ENCODE measurements at regions not wholly inside any gene's neighbourhood (a gene's known extent, or its start where the extent isn't known, plus 50 kb on each side); places are given as distances from the start of the nearest gene placed in this dataset.

- Histone ChIP-seq H3K9ac (ENCODE audit: low read length) (no peak overlapping the region), H3K14ac (ENCODE audit: low read length in 2 of 2) (no peak overlapping the region), H2AFZ (ENCODE audit: low read depth, low read length) (no peak overlapping the region), H3K18ac (ENCODE audit: low read depth in 1 of 2, low read length in 2 of 2) (no peak overlapping the region), H2BK12ac (ENCODE audit: low read length in 2 of 2) (no peak overlapping the region), H3K27me3 (ENCODE audit: control insufficient read depth in 1 of 2, insufficient read depth in 1 of 2, low read length in 2 of 2) (no peaks in the 10 kb centered on the region), H2AK5ac (ENCODE audit: low read length, severe bottlenecking) (no peak overlapping the region), H3K4me2 (ENCODE audit: low read length, poor library complexity, severe bottlenecking) (no peak overlapping the region), H4K91ac (ENCODE audit: low read length) (no peak overlapping the region), H4K8ac (ENCODE audit: low read length) (no peak overlapping the region), H3K4me1 (ENCODE audit: control insufficient read depth, insufficient read depth, low read depth, low read length) (no peaks in the 10 kb centered on the region), H3K36me3 (ENCODE audit: control insufficient read depth in 1 of 2, insufficient read depth in 2 of 2, low read depth in 1 of 2, low read length in 2 of 2) (no peaks in the 10 kb centered on the region), H3K27ac (ENCODE audit: low read length, poor library complexity, severe bottlenecking) (no peak overlapping the region), H3K4me3 (ENCODE audit: insufficient read depth in 1 of 2, low read depth in 1 of 2, low read length in 2 of 2) (no peak overlapping the region), H3K23ac (ENCODE audit: low read length in 2 of 2) (no peak overlapping the region), H2BK120ac (ENCODE audit: low read depth, low read length) (no peak overlapping the region), H2BK5ac (ENCODE audit: low read depth, low read length, poor library complexity, severe bottlenecking) (no peak overlapping the region), H3K9me3 (ENCODE audit: control insufficient read depth, low read length) (peaks cover 8% of the 10 kb centered on the region), H3K4ac (ENCODE audit: low read depth in 1 of 2, low read length in 2 of 2) (no peak overlapping the region), H3K79me1 (replicated peaks; ENCODE audit: low read length, poor library complexity, severe bottlenecking) (no peaks in the 10 kb centered on the region), H2BK15ac (ENCODE audit: low read depth, poor library complexity, severe bottlenecking) (no peak overlapping the region)
- no peak for DNase-seq
- 45% methylated on average over 4 of the region's 6 CpGs for WGBS
Observed at GRCh38 chr18:71899183-71899582, 645.0 kb downstream of the CBLN2 start.

GRCh38 chr18:71887509-71887908 lies 656.6 kb downstream of the CBLN2 start:
- H3K4me1 ChIP-seq (ENCODE audit: control insufficient read depth, insufficient read depth, low read depth, low read length), result no peaks in the 10 kb centered on the region
- no peak overlapping the region for H4K8ac ChIP-seq (ENCODE audit: low read length)
- no CpG with 5 or more reads among the region's 1 CpG for WGBS
- no peak overlapping the region for H3K4me2 ChIP-seq (ENCODE audit: low read length, poor library complexity, severe bottlenecking)
- H4K91ac ChIP-seq (ENCODE audit: low read length), result no peak overlapping the region
- no peaks in the 10 kb centered on the region for H3K27me3 ChIP-seq (ENCODE audit: control insufficient read depth in 1 of 2, insufficient read depth in 1 of 2, low read length in 2 of 2)
- H2AFZ ChIP-seq (ENCODE audit: low read depth, low read length), result no peak overlapping the region
- DNase-seq, result no peak
- no peak overlapping the region for H3K23ac ChIP-seq (ENCODE audit: low read length in 2 of 2)
- H3K4me3 ChIP-seq (ENCODE audit: insufficient read depth in 1 of 2, low read depth in 1 of 2, low read length in 2 of 2), result no peak overlapping the region
- no peak overlapping the region for H3K9ac ChIP-seq (ENCODE audit: low read length)
- H3K79me1 ChIP-seq (replicated peaks; ENCODE audit: low read length, poor library complexity, severe bottlenecking), result no peaks in the 10 kb centered on the region
- H3K4ac ChIP-seq (ENCODE audit: low read depth in 1 of 2, low read length in 2 of 2), result no peak overlapping the region
- no peak overlapping the region for H3K27ac ChIP-seq (ENCODE audit: low read length, poor library complexity, severe bottlenecking)
- H3K9me3 ChIP-seq (ENCODE audit: control insufficient read depth, low read length), result peaks cover 6% of the 10 kb centered on the region
- no peaks in the 10 kb centered on the region for H3K36me3 ChIP-seq (ENCODE audit: control insufficient read depth in 1 of 2, insufficient read depth in 2 of 2, low read depth in 1 of 2, low read length in 2 of 2)
- no peak overlapping the region for H2AK5ac ChIP-seq (ENCODE audit: low read length, severe bottlenecking)
- H3K18ac ChIP-seq (ENCODE audit: low read depth in 1 of 2, low read length in 2 of 2), result no peak overlapping the region
- H2BK120ac ChIP-seq (ENCODE audit: low read depth, low read length), result no peak overlapping the region
- H2BK5ac ChIP-seq (ENCODE audit: low read depth, low read length, poor library complexity, severe bottlenecking), result no peak overlapping the region
- no peak overlapping the region for H3K14ac ChIP-seq (ENCODE audit: low read length in 2 of 2)
- H2BK15ac ChIP-seq (ENCODE audit: low read depth, poor library complexity, severe bottlenecking), result no peak overlapping the region
- no peak overlapping the region for H2BK12ac ChIP-seq (ENCODE audit: low read length in 2 of 2)

- Histone ChIP-seq H3K18ac (ENCODE audit: low read depth in 1 of 2, low read length in 2 of 2) (no peak overlapping the region), H3K27me3 (ENCODE audit: control insufficient read depth in 1 of 2, insufficient read depth in 1 of 2, low read length in 2 of 2) (no peaks in the 10 kb centered on the region), H4K91ac (ENCODE audit: low read length) (no peak overlapping the region), H3K23ac (ENCODE audit: low read length in 2 of 2) (no peak overlapping the region), H3K79me1 (replicated peaks; ENCODE audit: low read length, poor library complexity, severe bottlenecking) (no peaks in the 10 kb centered on the region), H3K36me3 (ENCODE audit: control insufficient read depth in 1 of 2, insufficient read depth in 2 of 2, low read depth in 1 of 2, low read length in 2 of 2) (no peaks in the 10 kb centered on the region), H2AK5ac (ENCODE audit: low read length, severe bottlenecking) (no peak overlapping the region), H2AFZ (ENCODE audit: low read depth, low read length) (no peak overlapping the region), H3K9me3 (ENCODE audit: control insufficient read depth, low read length) (no peaks in the 10 kb centered on the region), H3K4me2 (ENCODE audit: low read length, poor library complexity, severe bottlenecking) (no peak overlapping the region), H2BK15ac (ENCODE audit: low read depth, poor library complexity, severe bottlenecking) (no peak overlapping the region), H3K14ac (ENCODE audit: low read length in 2 of 2) (no peak overlapping the region), H2BK12ac (ENCODE audit: low read length in 2 of 2) (no peak overlapping the region), H3K4me1 (ENCODE audit: control insufficient read depth, insufficient read depth, low read depth, low read length) (no peaks in the 10 kb centered on the region), H2BK5ac (ENCODE audit: low read depth, low read length, poor library complexity, severe bottlenecking) (no peak overlapping the region), H3K4ac (ENCODE audit: low read depth in 1 of 2, low read length in 2 of 2) (no peak overlapping the region), H2BK120ac (ENCODE audit: low read depth, low read length) (no peak overlapping the region), H3K27ac (ENCODE audit: low read length, poor library complexity, severe bottlenecking) (no peak overlapping the region), H3K9ac (ENCODE audit: low read length) (no peak overlapping the region), H4K8ac (ENCODE audit: low read length) (no peak overlapping the region), H3K4me3 (ENCODE audit: insufficient read depth in 1 of 2, low read depth in 1 of 2, low read length in 2 of 2) (no peak overlapping the region)
- 62% methylated on average over 2 of the region's 4 CpGs for WGBS
- no peak for DNase-seq
Observed at GRCh38 chr18:71878226-71878625, 665.9 kb downstream of the CBLN2 start.

- DNase-seq, result no peak
- H4K8ac ChIP-seq (ENCODE audit: low read length), result no peak overlapping the region
- H3K9me3 ChIP-seq (ENCODE audit: control insufficient read depth, low read length), result peaks cover 5% of the 10 kb centered on the region
- H2BK12ac ChIP-seq (ENCODE audit: low read length in 2 of 2), result no peak overlapping the region
- no peak overlapping the region for H3K9ac ChIP-seq (ENCODE audit: low read length)
- H3K27me3 ChIP-seq (ENCODE audit: control insufficient read depth in 1 of 2, insufficient read depth in 1 of 2, low read length in 2 of 2), result no peaks in the 10 kb centered on the region
- H3K14ac ChIP-seq (ENCODE audit: low read length in 2 of 2), result no peak overlapping the region
- H2AK5ac ChIP-seq (ENCODE audit: low read length, severe bottlenecking), result no peak overlapping the region
- H3K23ac ChIP-seq (ENCODE audit: low read length in 2 of 2), result no peak overlapping the region
- H3K27ac ChIP-seq (ENCODE audit: low read length, poor library complexity, severe bottlenecking), result no peak overlapping the region
- no peak overlapping the region for H2AFZ ChIP-seq (ENCODE audit: low read depth, low read length)
- no peak overlapping the region for H4K91ac ChIP-seq (ENCODE audit: low read length)
- H2BK15ac ChIP-seq (ENCODE audit: low read depth, poor library complexity, severe bottlenecking), result no peak overlapping the region
- H3K18ac ChIP-seq (ENCODE audit: low read depth in 1 of 2, low read length in 2 of 2), result no peak overlapping the region
- H3K4me2 ChIP-seq (ENCODE audit: low read length, poor library complexity, severe bottlenecking), result no peak overlapping the region
- no peak overlapping the region for H3K4ac ChIP-seq (ENCODE audit: low read depth in 1 of 2, low read length in 2 of 2)
- 88% methylated on average over 3 of the region's 4 CpGs for WGBS
- H2BK120ac ChIP-seq (ENCODE audit: low read depth, low read length), result no peak overlapping the region
- no peaks in the 10 kb centered on the region for H3K79me1 ChIP-seq (replicated peaks; ENCODE audit: low read length, poor library complexity, severe bottlenecking)
- H2BK5ac ChIP-seq (ENCODE audit: low read depth, low read length, poor library complexity, severe bottlenecking), result no peak overlapping the region
- no peaks in the 10 kb centered on the region for H3K4me1 ChIP-seq (ENCODE audit: control insufficient read depth, insufficient read depth, low read depth, low read length)
- H3K36me3 ChIP-seq (ENCODE audit: control insufficient read depth in 1 of 2, insufficient read depth in 2 of 2, low read depth in 1 of 2, low read length in 2 of 2), result no peaks in the 10 kb centered on the region
- no peak overlapping the region for H3K4me3 ChIP-seq (ENCODE audit: insufficient read depth in 1 of 2, low read depth in 1 of 2, low read length in 2 of 2)
Observed at GRCh38 chr18:71873695-71874094, 670.4 kb downstream of the CBLN2 start.

Data from mesenchymal stem cell (in vitro differentiated cells and primary cell).